ENCODE measurements at regions not wholly inside any gene's neighbourhood (a gene's known extent, or its start where the extent isn't known, plus 50 kb on each side); places are given as distances from the start of the nearest gene placed in this dataset.

GRCh38 chr11:109845437-109845836, 247.8 kb upstream of the ZC3H12C start:
- TF ChIP-seq POLR2A (IDR thresholded peaks at IDR 0.05; ENCODE audit: low read depth, low read length), result no peak
- no peak for TF ChIP-seq POLR2AphosphoS5 (IDR thresholded peaks at IDR 0.05; ENCODE audit: low read depth, low read length)
- no peak for TF ChIP-seq TAF1 (IDR thresholded peaks at IDR 0.05; ENCODE audit: low read depth, low read length)
- TF ChIP-seq SPI1 (IDR thresholded peaks at IDR 0.05; ENCODE audit: low read depth, low read length), result no peak
- TF ChIP-seq PAX5 (IDR thresholded peaks at IDR 0.05; ENCODE audit: insufficient read depth, low read length, severe bottlenecking), result no peak
